ENCODE measurements at regions not wholly inside any gene's neighbourhood (a gene's known extent, or its start where the extent isn't known, plus 50 kb on each side); places are given as distances from the start of the nearest gene placed in this dataset.
"Not testable (repeated sequence)": the region's sequence is repeated elsewhere in the genome, so short reads cannot be mapped to it uniquely, and the experiment has no call there.

DNA sequence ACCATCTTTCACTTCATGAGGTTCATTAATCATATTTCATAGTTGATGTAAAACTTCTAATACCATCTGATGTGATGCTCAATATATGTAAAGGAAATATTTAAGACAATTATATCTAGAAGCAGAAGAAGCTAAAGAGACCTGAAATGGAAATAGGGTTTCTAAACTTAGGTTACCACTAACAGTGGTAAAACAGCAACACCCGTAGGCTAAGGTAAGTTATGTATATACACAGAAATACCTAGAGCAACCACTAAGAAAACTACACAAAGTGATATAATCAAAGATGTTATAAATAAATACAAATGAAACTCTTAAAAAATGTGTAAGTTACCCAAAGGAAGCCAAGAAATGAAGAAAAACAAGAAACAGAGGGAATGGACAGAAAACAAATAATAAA is 61.1 kb upstream of the TNFSF4 start:
- Mint-ChIP-seq H3K4me1 (ENCODE audit: low read depth, unreplicated experiment) (no peaks in the 10 kb centered on the region), H3K9me3 (ENCODE audit: unreplicated experiment) (peaks cover 2% of the 10 kb centered on the region), H3K36me3 (ENCODE audit: unreplicated experiment) (no peaks in the 10 kb centered on the region), H3K27me3 (ENCODE audit: unreplicated experiment) (no peaks in the 10 kb centered on the region), H3K4me3 (ENCODE audit: unreplicated experiment) (no peak overlapping the region), H3K27ac (ENCODE audit: unreplicated experiment) (no peak overlapping the region)
- TF ChIP-seq, protein P1, sequence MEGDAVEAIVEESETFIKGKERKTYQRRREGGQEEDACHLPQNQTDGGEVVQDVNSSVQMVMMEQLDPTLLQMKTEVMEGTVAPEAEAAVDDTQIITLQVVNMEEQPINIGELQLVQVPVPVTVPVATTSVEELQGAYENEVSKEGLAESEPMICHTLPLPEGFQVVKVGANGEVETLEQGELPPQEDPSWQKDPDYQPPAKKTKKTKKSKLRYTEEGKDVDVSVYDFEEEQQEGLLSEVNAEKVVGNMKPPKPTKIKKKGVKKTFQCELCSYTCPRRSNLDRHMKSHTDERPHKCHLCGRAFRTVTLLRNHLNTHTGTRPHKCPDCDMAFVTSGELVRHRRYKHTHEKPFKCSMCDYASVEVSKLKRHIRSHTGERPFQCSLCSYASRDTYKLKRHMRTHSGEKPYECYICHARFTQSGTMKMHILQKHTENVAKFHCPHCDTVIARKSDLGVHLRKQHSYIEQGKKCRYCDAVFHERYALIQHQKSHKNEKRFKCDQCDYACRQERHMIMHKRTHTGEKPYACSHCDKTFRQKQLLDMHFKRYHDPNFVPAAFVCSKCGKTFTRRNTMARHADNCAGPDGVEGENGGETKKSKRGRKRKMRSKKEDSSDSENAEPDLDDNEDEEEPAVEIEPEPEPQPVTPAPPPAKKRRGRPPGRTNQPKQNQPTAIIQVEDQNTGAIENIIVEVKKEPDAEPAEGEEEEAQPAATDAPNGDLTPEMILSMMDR (IDR thresholded peaks at IDR 0.05; ENCODE audit: partially characterized antibody, unreplicated experiment): no peak
- no peak for DNase-seq

DNA sequence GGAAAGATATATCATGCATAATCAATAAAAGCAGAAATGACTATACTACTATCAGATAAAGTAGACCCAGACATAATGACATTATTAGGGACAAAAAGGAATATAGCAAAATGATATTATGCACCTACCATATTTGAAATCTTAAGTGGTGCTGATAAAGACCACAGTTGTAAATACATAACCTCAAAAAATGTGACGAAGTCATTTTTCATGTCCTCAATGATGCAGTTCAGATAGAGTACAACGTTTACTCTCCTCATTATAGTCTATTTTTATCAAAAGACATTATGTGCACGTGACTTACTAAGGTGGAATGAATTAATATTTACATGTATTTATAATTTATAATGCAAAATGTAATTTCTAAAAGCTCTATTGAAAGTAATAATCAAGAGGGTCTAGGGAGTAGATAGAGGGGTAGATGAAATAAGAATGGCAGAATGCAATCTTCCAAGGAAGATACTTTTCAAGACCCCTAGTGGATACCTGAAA is 61.7 kb upstream of the TNFSF4 start:
- no peaks in the 10 kb centered on the region for H3K27me3 Mint-ChIP-seq (ENCODE audit: unreplicated experiment)
- H3K36me3 Mint-ChIP-seq (ENCODE audit: unreplicated experiment): no peaks in the 10 kb centered on the region
- H3K9me3 Mint-ChIP-seq (ENCODE audit: unreplicated experiment): peaks cover 2% of the 10 kb centered on the region

DNA sequence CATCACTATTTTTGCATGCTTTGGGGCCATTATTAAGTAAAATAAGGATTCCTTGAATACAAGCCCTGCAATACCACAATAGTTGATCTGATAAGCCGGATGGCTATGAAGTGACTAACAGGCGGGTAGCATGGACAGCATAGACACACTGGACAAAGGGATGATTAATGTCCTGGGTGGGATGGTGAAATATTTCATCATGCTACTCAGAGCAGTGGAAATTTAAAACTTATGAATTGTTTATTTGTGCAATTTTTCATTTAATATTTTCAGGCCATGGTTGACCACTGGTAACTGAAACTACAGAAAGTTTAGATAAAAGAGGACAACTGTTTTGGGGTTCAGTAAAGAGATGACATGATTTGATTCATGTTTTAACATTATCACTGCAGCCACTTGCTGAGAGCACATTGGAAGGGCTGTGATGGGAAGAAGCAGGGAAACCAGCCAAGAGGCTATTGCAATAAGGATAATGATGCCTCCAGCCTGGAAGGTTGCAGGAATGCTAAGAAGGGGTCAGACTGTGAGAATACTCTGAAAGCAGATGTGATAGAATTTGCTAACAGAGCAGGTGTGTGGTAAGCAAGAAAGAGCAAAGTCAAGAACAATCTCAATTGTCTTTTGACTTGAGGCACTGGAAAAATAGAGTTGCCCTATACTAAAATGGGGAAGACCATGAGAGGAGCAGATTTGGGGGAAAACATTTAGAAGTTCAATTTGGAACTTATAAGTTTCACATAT is 62.5 kb upstream of the TNFSF4 start:
- Mint-ChIP-seq H3K9me3 (ENCODE audit: unreplicated experiment) (peaks cover 2% of the 10 kb centered on the region), H3K4me1 (ENCODE audit: low read depth, unreplicated experiment) (no peaks in the 10 kb centered on the region), H3K4me3 (ENCODE audit: unreplicated experiment) (no peak overlapping the region), H3K36me3 (ENCODE audit: unreplicated experiment) (no peaks in the 10 kb centered on the region), H3K27me3 (ENCODE audit: unreplicated experiment) (no peaks in the 10 kb centered on the region), H3K27ac (ENCODE audit: unreplicated experiment) (no peak overlapping the region)
- no peak for DNase-seq
- TF ChIP-seq, protein P1 (IDR thresholded peaks at IDR 0.05; ENCODE audit: partially characterized antibody, unreplicated experiment): no peak

More for the DNA sequence above, 61.7 kb upstream of the TNFSF4 start:
- Mint-ChIP-seq H3K4me3 (ENCODE audit: unreplicated experiment) (no peak overlapping the region), H3K27ac (ENCODE audit: unreplicated experiment) (no peak overlapping the region), H3K4me1 (ENCODE audit: low read depth, unreplicated experiment) (no peaks in the 10 kb centered on the region)
- no peak for DNase-seq
- TF ChIP-seq, protein P1 (IDR thresholded peaks at IDR 0.05; ENCODE audit: partially characterized antibody, unreplicated experiment): no peak

DNA sequence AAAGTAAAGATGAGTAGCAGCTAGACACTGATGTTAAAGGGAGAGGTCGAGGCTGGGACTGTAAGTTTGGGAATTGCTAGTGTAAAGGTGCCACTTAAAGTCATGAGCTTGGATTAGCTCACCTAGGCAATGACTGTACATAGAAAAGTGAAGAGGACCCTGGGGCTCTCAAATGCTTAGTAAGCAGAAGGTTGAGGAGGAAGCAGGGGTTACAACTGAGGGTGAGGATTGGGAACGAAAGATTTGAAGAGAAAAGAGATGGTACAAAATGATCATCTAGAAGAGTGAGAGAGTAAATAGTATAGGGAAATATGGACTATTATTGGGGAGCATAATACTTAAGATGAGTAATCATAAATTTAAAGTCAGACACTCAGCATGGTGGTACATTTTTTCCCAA is 63.1 kb upstream of the TNFSF4 start:
- Mint-ChIP-seq H3K27ac (ENCODE audit: unreplicated experiment) (no peak overlapping the region), H3K4me3 (ENCODE audit: unreplicated experiment) (no peak overlapping the region), H3K27me3 (ENCODE audit: unreplicated experiment) (no peaks in the 10 kb centered on the region), H3K9me3 (ENCODE audit: unreplicated experiment) (peaks cover 2% of the 10 kb centered on the region), H3K36me3 (ENCODE audit: unreplicated experiment) (no peaks in the 10 kb centered on the region), H3K4me1 (ENCODE audit: low read depth, unreplicated experiment) (no peaks in the 10 kb centered on the region)
- no peak for DNase-seq
- TF ChIP-seq, protein P1 (IDR thresholded peaks at IDR 0.05; ENCODE audit: partially characterized antibody, unreplicated experiment): no peak

DNA sequence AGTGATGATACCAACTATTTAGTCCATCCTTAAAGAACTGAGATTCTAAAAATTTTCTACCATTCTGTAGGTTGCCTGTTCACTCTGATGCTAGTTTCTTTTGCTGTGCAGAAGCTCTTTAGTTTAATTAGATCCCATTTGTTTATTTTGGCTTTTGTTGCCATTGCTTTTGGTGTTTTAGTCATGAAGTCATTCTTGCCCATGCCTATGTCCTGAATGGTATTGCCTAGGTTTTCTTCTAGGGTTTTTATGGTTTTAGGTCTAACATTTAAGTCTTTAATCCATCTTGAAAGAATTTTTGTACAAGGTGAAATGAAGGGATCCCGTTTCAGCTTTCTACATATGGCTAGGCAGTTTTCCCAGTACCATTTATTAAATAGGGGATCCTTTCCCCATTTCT is 63.9 kb upstream of the TNFSF4 start:
- DNase-seq; H3K27me3 Mint-ChIP-seq (ENCODE audit: unreplicated experiment); H3K9me3 Mint-ChIP-seq (ENCODE audit: unreplicated experiment); H3K4me1 Mint-ChIP-seq (ENCODE audit: low read depth, unreplicated experiment); H3K4me3 Mint-ChIP-seq (ENCODE audit: unreplicated experiment); H3K36me3 Mint-ChIP-seq (ENCODE audit: unreplicated experiment); H3K27ac Mint-ChIP-seq (ENCODE audit: unreplicated experiment): not testable (repeated sequence)
